ENCODE measurements at regions not wholly inside any gene's neighbourhood (a gene's known extent, or its start where the extent isn't known, plus 50 kb on each side); places are given as distances from the start of the nearest gene placed in this dataset.

DNA sequence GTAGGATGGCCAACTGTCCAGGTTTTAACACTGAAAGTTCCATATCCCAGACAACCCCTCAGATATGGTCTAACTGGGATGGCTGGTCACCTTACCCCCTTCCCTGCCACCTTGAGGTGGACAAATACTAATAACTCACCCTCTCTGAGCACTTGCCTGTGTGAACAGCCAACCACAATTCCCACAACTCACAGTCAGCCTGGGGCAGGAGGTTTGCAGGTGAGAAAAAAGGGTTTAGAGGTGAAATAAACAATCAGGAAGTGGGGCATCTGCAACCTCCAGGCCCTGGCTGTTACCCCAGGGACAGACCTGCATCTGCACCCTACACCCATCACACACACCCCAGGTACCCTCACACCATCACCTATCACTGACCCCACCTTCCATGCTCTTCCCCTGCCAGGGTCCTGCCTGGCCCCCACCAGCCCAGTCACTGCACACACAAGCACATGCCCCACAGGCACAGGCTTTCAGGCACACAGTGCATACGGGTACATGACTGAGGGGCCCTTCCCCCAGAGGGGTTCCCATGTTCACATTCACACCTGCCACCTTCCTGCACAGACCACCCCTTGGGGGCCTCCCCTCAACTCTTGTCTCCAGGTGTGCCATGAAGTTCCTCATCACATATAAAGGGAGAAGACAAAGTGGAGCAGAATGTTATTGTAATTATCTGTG, 679.5 kb downstream of the MATN1 start:
- TF ChIP-seq GATA3 (IDR thresholded peaks at IDR 0.05; ENCODE audit: low read depth, low read length) (no peak), GATA2 (IDR thresholded peaks at IDR 0.05; ENCODE audit: low read depth, low read length) (no peak)

DNA sequence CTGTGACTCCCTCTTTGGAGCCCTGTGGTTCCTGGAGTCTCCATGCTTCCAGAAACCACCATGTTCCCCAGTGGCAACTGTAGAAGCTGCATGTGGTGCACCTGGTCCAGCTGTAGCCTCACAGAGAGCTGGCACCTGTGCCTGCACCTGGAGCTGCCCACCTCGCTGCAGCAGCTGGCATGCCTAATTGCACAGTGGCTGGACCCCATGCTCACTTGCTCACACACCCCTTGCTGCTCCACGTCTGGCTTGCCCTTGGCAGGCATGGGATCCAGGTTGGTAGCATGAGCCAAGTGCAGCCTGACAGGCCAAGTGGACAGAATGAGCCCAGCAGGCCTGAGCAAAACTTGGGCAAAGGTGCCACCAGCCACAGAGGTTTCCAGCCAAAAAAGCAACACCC, 680.1 kb downstream of the MATN1 start:
- TF ChIP-seq GATA3 (IDR thresholded peaks at IDR 0.05; ENCODE audit: low read depth, low read length) (no peak), GATA2 (IDR thresholded peaks at IDR 0.05; ENCODE audit: low read depth, low read length) (no peak)

DNA sequence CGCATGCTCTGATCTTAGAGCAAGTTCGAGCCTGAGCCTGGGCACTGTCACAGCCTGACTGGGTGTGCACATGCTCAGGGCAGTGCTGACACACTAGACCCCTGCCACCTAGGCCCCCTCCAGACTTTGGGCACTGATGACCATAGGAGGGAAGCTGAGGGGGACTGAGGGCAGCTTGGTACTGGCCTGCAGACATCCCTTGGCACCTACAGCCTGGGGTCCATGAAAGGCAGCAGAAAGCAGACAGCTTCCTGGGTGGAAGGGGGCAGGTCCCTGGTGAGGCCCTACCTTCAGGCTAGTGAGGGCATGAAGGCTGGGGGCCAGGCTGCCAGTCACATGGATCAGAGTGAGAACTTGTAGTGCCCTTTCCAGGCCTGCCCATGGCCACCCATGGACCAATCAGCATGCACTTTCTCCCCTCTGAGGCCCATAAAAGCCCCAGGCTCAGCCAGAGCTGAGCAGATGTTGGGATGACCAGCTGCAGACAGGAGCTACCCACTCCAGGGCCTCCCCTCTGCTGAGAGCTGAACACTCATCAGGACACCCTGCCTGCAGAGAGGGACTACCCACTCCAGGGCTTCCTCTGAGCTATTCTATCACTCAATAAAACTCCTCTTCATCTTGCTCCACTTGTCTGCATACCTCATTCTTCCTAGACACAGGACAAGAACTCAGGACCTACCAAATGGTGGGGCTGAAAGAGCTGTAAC, 680.8 kb downstream of the MATN1 start:
- TF ChIP-seq GATA2 (IDR thresholded peaks at IDR 0.05; ENCODE audit: low read depth, low read length): no peak
- no peak for TF ChIP-seq GATA3 (IDR thresholded peaks at IDR 0.05; ENCODE audit: low read depth, low read length)

DNA sequence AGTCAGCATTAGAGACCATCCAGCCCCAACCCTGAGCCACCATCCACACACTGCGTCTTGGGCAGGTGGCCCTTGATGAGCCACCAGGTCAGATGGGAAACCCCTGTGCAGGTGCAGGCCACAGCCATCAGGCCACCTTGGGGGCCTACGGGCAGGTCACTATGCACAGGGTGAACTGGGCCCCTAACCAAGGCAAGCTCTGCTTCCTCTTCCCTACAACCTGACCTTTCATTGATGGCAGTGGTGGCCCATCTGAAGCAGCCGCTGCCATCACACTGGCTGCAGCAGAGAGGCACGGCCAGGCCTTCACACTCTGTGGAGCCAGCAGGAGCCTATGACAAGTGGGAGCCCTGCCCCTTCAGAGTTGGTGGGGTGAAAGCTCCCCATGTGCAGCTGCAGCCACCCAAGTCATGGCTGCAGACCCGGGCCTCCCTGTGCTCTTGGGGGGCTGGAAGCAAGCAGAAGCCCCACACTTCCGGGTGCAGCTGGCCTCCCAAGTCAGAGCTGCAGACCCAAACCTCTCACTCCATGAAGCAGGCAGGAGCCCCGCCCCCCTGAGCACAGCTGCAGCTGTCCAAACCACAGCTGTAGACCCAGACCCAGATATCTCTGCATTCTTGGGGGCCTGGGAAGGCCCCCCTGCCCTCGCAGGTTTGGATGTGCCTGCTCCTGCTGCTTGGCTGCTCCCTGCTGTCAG, 681.5 kb downstream of the MATN1 start:
- TF ChIP-seq GATA2 (IDR thresholded peaks at IDR 0.05; ENCODE audit: low read depth, low read length) (no peak), GATA3 (IDR thresholded peaks at IDR 0.05; ENCODE audit: low read depth, low read length) (no peak)

DNA sequence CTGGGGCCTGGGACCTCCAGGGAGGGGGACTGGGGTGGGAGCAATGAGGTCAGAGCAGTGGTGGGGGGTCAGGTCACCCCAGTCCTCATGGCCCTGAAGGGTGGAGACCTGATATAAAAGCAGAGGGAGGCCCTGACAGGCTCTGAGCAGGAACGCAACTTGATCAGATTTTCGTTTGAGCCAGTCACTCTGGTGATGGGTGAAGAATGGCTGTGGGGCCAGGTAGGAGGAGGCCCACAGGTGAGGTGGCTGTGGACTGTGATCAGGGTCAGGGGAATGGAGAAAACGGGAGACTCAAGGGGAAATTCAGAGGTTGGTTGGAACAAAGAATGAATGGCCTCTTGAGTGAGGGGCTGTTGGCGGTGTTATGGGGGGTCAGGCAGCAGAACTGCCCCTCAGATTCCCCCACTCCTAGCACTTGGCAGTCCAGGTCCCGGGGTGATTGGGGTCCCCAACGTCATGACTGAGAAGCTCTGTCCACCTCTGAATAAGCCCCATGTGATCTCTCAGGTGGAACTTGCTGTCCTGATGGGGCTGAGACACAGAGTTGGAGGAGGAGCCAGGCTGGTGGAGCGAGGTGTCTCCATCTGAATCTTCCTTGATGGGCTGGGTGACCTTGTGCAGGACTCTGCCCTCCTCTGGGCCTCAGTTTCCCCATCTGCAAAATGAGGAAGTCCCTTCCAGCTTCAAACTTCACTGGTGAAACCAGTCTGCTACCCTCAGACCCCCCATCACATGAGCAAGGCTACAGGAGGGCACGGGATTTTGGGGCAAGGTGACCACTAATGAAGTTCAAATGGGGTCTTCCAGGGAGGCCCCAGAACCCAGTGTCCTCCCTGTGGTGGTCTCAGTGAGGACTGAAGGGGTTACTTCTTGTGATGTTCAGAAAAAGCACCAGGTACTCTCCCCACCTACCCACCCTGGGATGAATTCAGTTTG, 683.0 kb downstream of the MATN1 start:
- TF ChIP-seq GATA2 (IDR thresholded peaks at IDR 0.05; ENCODE audit: low read depth, low read length) (no peak), GATA3 (IDR thresholded peaks at IDR 0.05; ENCODE audit: low read depth, low read length) (no peak)

DNA sequence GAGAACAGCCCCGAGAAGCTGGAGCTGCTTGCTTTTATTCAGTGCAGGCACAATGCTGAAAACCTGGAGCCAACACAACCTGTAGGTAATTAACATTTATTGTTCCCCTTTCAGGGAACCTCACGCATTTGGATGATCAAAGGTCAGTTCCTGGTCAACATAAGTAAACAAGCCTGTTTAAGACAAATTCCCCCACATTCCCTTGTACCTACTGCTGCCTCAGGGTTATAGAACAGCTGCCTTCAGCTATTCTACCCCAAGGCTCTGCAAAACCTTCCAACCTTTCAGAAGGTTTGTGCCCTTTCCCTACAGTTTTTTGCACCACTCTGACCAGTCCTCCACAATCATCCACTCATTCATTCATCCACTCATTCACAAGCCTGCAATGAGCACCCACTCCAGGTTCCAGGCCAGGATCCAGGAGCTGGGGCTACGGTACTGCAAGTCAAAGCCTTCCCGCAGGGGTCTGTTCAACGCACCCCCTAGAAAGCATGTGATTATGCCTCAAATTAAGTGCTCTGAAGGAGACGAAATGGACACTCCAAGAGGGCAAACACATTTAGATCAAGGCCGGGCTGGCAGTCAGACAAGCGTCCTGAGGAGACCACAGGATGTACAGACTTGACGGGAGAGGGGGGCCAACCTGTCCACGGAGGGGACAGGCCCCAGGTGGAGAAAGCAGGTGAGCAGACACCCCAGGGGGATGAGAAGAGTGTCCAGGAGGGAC, 683.9 kb downstream of the MATN1 start:
- TF ChIP-seq GATA2 (IDR thresholded peaks at IDR 0.05; ENCODE audit: low read depth, low read length) (no peak), GATA3 (IDR thresholded peaks at IDR 0.05; ENCODE audit: low read depth, low read length) (no peak)

DNA sequence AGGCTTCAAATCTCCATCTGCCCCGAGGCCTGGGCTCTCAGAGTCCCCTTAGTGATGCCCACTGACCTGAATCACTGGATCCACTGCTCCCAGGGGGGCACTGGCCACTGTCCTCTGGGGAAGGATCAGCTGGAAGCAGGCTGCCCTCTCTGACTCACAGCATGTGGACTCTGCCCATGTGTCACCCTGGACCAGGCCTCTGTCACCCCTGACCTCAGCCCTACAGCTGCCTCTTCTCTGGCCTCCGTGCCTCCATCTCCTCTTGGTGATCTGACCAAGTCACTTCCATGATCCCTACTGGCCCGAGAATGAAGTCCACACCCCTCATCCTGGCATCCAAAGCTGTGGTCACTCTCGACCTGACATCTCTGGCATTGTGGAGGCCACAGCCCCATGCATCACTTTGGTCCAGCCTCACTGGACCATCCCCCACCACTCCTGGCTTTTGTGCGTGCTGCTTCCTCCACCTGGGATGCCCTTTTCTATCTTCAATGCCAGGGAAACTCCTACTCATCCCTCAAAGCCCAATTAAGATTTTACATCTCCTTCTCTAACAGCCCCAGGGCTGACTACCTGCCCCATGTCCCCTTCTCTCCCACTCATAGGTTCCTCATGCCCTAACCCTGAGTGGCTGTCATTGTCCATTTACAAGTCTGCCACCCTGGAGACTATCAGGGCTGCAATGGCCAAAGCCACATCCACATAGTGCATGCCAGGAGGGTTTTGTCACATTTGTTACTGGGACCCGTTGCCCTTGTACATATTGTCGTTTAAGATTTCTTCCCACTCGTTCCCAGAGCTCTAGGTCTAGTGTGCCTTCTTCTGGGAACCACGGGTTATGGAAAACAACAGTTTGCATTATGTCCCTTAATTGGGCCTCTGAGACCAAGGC, 685.0 kb downstream of the MATN1 start:
- no peak for TF ChIP-seq GATA2 (IDR thresholded peaks at IDR 0.05; ENCODE audit: low read depth, low read length)
- no peak for TF ChIP-seq GATA3 (IDR thresholded peaks at IDR 0.05; ENCODE audit: low read depth, low read length)

DNA sequence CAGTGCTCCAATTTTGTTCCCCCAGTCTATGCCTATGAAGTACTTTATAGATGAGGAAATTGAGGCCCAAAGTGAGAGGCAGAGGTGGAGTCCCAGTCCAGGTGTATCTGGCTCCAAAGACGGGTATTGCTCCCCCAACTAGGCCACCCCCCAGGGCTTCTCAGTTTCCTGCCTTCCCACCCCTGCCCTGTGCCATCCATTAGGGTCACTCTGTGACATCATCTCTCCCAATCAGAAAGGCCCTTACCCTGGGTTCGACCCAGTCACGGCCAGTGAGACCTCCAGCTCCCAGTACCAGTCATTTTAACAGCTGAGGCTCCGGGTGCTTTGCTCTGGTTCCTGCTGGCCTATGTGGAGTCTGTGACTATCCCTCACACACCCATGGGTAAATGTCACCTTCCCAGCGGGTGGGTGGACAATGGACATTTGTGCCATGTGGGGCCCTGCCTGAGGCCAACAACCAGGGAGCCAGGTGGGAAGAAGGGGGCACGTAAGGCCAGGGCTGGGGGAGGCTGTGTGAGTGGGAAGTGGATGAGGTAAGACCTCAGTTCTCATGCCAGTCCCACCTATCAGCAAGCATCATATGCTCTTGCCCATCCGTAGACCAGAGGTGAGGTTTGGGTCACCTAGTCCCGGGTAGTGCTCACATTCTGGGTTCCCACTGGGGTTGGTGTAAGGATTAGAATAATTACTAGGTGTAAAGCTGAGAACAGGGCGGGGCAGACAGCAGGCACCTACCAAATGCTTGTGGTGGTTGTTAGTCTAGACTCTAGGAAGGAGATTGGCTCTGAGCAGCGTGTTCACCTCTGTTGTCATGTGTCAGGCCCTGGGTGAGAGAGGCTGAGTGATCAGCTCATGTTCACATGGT, 685.9 kb downstream of the MATN1 start:
- TF ChIP-seq GATA2 (IDR thresholded peaks at IDR 0.05; ENCODE audit: low read depth, low read length): no peak
- TF ChIP-seq GATA3 (IDR thresholded peaks at IDR 0.05; ENCODE audit: low read depth, low read length): no peak

DNA sequence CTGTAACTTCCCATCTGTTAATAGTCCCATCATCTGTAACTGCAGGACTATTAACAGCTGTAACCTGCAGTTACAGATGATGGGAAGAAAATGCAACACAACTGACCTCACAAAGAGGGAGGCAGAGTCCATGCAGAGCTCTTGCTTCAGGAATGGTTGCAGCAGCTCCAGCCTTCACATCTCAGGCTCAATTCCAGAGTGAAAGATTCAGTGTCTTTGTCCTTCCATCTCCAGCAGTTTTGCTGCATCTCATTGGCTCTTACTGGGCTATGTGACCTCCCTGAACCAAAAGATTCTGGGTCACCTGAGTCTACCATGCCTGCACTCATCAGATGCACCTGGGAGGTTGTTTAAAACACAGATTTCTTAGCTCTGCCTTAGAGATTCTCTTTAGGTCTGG, 686.7 kb downstream of the MATN1 start:
- no peak for TF ChIP-seq GATA2 (IDR thresholded peaks at IDR 0.05; ENCODE audit: low read depth, low read length)
- no peak for TF ChIP-seq GATA3 (IDR thresholded peaks at IDR 0.05; ENCODE audit: low read depth, low read length)

DNA sequence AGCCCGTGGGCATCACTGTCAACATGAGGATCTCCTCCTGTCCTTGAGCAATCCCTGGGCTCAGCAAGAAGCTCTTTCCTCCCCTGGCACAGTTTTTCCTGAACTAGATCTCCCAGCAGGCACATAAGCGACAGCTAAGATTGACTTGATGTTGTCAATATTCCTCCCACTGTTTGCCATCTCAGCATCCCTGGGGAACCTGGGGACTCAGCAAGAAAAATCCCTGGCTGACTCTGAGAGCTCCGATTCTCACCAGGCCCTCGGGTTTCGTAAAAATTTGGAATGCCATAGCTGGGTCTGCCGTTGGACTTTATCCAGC, 687.2 kb downstream of the MATN1 start:
- TF ChIP-seq GATA2 (IDR thresholded peaks at IDR 0.05; ENCODE audit: low read depth, low read length): no peak
- TF ChIP-seq GATA3 (IDR thresholded peaks at IDR 0.05; ENCODE audit: low read depth, low read length): no peak

DNA sequence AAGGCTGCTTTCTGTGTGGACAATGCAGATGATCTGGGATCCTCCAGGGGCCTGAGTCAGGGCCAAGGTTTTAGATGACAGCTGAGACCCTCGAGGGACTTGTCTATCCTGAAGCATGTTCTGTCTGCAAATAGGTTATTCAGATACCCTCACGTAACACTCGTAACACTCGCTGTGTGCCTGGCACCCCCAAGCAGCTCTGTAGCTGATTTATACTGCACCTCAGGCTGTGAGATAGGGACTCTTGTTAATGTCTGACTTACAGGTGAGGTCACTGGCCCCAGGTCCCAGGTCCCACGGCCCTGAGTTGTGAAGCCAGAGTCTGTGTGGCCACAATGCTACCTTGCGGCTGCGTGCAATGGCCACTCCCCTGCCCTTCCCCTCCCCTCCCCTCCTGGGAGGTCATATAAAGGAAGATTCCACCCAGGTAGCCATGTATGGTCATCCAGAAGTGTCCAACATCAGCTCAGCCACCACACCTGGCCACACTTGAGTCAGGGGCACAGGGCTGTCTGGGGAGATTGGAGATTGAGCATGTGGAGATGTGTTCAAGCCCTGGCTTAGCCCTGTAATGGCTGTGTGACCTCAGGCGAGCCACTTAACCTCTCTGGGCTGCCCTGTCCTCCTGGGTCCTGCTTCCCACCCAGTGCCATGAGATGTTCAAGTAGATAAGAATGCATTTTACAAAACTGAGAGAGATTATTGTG, 687.7 kb downstream of the MATN1 start:
- TF ChIP-seq GATA3 (IDR thresholded peaks at IDR 0.05; ENCODE audit: low read depth, low read length): no peak
- TF ChIP-seq GATA2 (IDR thresholded peaks at IDR 0.05; ENCODE audit: low read depth, low read length): peak; percentile 44; the same call in 1 of the 2 replicates

All from SH-SY5Y (cell line).